HG03039 (cell line): ENCODE measurements at regions not wholly inside any gene's neighbourhood (a gene's known extent, or its start where the extent isn't known, plus 50 kb on each side); places are given as distances from the start of the nearest gene placed in this dataset.
A peak's percentile ranks its signal among the peaks of the same experiment; 100 is the strongest.
"Not testable (repeated sequence)": the region's sequence is repeated elsewhere in the genome, so short reads cannot be mapped to it uniquely, and the experiment has no call there.

Source experiments
- ATAC-seq: cut with Tn5 transposase; IDR thresholded peaks from one replicate; pipeline ENCODE4 v1.9.1; 2021; ENCODE audit warnings: mild to moderate bottlenecking, moderate library complexity; ENCODE audit not compliant: unreplicated experiment

DNA sequence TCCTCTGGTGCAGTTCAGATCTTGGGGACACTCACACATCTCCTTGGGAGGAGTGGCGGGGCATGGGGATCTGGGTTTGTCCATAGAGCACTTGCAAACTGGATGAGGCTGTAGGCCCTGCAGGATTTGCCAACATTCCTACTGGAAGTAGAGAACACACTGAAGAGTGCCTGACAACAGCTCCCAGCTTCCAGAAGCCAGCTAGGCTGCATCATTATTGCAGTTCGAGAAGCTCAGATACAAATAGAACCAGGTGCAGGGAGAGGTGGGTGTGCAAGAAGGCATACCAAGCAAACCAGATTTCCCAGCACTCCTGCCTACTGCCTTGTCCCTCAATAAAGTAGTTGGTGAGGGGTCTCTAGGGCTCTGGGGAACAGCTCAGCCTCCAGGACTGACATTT is 52.5 kb downstream of the RHOB start:
- ATAC-seq = no peak

DNA sequence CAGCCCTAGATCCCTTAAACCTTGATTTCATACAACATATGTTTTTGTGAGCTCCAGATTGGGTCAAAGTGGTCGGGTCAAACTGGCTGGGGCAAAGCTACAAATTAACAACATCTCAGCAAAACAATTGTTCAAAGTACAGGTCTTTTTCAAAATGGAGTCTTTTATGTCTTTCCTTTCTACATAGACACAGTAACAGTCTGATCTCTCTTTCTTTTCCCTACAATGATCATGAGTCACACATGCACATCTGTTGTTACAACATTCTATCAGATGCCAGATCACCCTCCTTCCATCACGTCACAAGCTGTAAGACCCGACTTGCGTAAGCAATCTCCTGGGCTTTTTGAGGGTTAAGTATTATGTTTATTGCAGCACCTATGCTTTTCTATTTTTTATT is 55.1 kb downstream of the RHOB start:
- ATAC-seq = no peak

DNA sequence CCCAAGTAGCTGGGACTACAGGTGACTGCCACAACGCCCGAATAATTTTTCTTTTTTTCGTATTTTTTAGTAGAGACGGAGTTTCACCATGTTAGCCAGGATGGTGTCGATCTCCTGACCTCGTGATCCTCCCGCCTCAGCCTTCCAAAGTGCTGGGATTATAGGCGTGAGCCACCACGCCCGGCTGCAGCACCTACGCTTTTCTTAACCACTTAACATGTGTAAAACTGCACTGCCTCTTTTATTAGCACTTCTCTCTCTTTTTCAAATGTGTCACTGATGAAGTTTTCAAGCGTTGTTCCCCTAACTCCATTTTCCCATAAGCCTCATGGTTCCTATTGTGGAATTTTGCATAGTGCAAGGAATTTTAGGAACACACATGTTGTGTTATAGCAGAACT is 55.6 kb downstream of the RHOB start:
- not testable (repeated sequence) for ATAC-seq

DNA sequence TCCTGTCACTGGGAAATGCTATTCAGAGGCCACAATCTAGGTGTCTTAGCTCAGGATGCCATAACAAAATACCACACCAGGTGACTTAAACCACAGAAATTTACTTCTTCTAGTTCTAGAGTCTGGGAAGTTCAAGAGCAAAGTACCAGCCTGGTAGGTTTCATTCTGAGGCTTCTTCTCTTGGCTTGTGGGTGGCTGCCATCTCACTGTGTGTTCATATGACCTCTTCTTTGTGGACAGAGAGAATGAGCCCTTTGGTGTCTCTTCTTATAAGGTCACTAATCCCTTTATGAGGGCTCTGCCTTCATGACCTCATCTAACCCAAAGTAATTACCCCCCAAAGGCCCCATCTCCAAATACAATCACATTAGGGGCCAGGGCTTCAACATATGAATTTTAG is 57.3 kb downstream of the RHOB start:
- ATAC-seq = no peak

DNA sequence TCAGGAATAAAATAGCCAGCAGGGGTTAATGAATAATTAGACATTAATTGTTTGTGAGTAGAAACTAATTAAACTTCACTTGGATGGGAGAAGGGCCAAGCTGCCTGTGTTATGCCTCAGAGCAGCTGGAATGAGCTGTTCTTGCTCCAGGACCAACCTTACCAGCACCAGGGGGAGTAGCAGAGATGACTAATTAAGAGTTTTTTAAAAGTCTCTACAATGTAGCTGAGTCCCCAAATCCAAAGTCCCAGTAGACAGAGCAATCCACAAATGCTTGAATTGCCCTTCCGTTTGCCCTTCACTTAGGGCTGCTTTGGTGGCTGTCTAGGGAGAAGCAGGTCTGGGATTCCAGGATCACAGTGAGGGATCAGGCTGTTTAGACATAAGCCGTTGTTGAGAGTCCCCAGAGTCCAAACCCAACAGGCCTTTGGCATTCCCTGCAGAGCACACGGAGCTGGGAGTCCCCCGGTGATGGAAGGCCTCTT is 59.4 kb downstream of the RHOB start:
- no peak for ATAC-seq

DNA sequence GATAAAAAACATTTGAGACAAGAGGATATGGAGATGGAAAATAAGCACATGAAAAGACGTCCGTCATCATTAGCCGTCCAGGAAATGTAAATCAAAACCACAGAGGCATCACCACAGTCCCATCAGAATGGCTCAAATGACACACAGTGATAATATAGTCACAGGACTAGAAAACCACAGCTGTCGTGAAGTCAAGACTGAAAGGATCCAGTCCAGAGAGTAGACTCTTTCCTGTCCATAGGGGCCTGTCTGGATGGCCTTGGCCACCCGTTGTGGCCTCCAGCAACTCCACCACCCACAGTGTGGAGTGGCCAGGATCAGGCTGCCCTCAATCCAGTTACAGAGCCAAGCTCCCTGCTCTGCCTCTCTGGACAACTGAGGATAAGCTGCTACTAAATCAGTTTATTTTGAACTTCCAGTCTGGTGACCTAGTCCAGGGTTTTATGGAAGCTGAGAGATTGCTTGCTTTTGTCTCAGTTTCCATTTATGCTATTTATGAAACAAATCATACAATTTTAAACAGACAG is 60.4 kb downstream of the RHOB start:
- ATAC-seq = peak; percentile 92

DNA sequence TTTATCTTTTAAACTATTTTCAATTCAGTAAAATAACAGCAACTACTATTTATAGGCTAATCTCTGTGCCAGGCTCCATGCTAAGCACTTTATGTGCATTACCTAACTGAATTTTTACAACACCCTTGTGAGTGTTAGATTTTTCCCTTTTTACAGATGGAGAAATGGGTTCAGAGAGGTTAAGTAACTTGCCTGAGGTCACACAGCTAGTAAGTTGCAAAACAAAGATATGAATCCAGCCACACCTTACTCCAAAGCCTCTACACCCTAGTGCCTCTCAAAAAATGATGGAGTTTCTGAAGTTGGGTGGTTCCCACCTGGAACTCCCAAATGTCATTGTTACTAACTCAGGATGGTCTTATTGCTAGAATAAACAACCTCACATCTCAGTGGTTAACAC is 60.8 kb downstream of the RHOB start:
- ATAC-seq = no peak

DNA sequence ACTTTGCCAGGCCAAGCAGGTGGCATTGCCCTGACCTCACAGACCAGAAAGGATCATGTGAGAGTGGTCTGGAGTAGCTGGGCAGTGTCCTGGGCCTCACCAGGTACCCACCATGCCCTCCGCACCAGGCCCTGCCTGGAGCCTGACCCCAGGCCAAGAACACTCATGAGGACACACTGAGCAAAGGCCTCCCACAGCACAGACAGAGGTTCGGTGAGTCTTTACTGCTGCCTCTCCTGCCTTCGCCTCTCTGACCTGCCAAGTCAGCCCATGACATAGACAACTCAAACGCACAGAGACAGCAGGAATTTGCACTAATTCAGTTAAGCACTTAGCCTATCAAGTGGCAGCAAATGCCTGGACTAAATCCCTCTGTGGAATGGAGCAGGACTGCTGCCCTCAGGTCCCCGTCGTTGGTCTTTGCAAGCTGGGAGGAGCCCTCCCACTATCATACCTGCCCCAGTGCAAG is 62.5 kb downstream of the RHOB start:
- ATAC-seq = no peak

DNA sequence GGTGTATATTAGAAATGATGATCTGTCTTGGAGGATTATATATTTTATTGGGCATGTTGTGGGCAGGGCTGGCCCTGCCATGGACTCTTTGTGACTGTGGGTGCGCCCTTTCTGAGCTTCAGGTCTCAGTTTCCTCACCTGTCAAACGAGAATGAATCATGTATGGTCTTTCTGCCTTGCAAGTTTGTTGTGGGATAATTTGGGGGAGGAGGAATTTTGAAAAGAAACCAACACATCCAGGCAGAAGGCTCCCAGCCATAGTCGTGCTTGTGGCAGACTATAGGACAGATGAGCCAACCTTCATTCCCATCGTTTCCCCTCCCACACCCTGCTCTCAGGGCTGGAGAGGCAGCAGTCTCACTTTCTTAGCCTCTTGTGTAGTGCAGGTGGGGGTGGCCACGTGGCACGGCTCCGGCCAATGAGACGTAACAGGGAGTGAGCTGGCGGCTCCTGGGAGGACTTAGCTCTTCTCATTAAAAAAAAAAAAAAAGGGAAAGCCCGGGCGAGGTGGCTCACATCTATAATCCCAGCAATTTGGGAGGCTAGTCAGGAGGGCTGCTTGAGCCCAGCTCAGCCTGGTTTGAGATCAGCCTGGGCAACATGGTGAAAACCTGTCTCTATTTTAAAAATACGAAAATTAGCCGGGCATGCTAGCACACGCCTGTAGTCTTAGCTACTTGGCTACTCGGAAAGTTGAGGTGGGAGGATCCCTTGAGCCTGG is 63.1 kb downstream of the RHOB start:
- peak; percentile 37 for ATAC-seq

DNA sequence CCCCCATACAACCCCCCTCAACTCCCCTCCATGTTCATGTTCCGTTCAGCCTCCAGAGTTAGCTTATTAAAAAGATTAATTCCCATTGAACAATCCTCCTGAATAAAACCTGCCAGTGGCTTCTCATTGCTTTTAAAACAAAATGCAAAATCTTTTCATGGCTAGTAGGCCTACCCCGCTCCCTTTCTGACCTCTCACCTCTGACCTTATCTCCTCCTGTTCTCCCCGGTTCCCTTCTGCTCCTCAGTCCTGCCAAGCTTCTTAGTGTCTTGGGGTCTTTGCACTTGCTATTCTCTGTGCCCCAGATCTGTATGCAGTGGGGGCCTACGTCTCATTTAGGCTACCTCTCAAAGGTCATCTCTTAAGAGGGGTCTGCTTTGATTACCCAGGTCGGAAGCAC is 64.3 kb downstream of the RHOB start:
- ATAC-seq = no peak

DNA sequence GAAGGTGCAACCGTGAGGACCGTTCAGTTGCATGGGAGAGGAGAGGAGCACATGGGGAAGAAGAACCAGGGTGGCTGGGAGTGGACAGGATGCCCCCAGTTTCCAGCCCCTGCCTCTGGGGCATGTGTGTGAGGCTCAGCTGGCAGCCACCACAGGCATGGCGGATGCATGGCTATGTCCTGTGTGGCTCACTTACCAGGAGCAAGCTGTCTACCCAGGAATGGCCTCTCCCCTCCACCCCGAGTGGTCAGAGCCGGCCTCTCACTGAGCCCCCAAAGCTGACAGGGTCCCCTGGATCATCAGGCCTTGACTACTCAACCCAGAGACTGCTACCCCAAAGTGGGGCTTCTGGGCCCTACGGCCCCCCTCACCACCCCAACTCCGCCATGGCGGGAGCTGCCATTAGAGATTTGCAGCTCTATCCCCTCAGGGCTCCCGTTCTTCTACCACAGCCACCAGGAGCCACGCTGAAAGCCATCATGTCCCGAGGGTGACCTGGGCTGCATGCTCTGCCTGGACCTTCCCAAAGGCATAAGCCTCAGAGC is 65.3 kb downstream of the RHOB start:
- no peak for ATAC-seq

DNA sequence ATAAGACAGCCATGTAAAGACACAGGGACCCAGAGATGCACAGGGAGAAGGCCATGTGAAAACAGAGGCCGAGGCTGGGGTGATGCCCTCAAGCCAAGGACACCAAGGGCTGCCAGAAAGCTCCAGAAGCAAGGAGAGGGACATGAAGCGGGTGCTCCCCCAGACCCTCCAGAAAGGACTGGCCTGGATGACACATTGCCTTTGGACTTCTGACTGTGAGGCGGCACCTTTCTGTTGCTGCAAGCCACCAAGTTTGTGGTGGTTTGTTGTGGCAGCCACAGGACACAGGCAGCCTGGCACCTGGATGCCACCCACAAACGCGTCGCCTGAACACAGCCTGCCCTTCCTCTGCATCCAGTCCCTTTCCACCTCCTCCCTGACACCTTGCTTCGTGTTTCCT is 67.1 kb downstream of the RHOB start:
- no peak for ATAC-seq

DNA sequence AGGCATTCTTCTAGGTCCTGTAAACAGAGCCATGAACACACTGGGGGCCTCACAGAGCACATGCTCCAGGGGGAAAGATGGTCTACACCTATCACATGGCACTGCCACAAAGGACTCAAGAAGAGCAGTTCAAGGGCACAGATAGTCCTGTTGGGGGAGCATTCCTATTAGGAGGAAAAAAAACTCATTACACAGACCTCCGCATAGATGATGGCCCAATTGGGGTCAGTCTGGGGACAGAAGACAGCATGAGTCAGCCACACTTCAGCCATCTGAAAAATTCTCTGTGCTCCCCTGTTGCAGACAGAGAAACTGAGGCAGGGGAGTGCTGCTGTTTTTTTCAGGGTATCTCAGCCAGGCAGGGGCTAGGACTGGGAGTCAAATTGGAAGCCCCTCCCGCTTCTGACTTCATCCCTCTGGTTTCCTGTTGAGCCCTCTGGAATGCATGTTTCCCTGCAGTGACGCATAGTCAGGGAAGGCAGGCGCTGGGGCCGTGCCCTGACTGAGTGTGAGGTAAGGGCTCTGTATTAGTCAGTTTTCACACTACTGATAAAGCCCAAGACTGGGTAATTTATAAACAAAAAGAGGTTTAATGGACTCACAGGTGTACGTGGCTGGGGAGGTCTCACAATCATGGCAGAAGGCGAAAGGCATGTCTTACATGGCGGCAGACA is 67.9 kb downstream of the RHOB start:
- no peak for ATAC-seq

DNA sequence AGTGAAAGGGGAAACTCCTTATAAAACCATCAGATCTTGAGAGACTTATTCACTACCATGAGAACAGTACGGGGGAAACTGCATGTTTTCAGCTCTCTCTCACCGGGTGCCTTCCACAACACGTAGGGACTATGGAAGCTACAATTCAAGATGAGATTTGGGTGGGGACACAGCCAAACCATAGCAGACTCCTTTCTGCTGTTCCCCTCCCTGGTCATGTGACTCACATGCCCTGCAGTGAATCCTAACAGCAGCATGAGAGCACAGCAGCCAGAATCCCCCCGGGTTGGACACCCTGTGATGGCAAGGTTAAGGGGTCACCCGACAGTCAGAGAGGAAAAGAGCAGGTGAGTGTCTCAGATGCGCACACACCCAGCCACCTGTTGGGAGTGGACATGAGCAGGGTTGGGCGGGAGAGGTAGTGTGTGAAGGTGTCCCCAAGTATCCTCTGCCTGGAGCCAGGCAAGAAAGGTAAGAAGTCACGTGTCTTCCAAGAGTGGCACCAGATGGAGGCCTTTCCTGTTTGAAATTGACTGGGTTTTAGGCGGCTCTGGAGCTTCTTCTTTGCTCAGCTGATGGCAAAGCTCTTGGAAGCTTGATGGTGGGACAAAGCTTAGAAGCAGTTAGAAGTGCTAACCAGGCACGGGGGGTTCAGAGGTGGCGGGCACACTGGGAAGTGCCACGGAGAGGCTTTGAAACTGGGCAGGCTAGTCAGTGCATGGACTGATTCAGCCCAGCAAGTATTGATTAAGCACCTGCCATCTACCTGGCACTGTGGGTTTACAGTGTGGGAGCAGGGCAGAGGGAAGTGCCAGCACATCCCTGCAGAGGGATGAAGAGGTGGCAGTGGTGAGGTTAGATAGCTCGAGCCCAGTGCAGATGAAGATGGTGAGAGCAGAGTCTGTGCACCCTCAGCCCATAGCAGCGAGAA is 68.7 kb downstream of the RHOB start:
- ATAC-seq = no peak

DNA sequence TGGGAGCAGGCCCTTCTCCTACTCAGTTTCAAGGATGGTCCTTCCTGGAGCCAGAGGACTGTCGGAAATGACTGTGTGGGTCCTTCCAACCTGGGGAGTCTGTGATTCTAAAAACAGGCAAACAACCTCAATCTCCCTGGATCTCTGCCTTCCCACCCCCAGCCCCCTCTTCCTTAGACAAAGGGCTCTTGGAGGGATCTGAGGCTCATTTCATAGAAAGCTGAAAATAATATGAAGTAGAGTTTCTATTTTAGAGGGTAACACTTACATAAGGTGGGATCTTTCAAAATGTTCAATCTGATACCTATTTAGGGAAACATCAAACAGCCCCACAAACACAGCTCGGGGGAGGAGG is 69.4 kb downstream of the RHOB start:
- no peak for ATAC-seq

DNA sequence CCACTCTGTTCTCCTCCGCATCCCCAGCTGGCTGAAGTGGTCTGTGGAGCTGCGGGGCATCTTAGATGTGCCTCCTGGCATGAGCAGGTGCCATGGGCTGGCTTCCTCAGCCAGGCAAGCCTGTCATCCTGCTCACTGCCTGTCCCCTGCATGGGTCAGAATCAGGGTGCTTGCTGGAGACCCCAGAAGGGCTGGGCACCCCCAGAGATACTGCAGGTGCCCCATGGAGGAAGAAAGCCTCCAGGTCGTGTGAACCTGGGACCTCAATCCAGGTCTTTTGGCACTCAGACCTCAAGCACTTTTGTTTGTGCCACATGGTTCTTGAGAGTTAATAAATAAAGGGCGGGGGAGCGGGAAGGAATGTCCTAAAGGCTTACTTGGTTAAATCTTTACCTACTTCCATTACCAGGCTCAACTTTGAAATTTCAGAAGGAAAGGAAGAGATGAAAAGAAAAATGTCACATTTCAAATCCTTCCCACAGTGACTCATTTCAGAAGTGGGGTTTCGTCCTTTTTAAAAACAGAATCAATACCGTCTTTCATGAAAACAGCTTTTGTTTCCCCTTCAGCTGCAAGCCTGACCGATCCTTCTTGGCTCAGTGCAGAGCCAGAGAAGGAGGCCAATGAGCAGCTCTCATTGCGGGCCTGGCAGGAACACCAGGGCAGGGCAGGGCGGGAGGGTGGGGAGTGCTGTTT is 69.9 kb downstream of the RHOB start:
- peak; percentile 81 for ATAC-seq

DNA sequence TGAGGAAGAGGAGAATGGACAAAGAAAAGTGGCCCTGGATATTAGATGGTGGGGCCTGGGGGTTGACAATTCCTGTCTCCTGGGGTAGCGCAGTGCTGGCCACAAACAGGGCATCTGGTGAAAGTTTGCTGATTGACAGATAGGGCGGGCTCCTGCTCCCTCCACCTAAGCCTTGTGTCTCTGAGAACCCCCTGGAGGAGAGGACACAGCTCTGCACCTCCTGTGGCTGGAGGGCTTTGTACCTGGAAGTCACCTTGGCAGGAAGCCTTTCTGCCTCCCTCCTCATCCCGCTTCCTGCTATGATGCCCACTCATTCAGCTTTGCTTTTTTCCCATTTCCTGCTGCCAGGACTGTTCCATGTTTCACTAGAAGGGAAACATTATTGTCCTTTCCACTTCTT is 72.4 kb downstream of the RHOB start:
- no peak for ATAC-seq

DNA sequence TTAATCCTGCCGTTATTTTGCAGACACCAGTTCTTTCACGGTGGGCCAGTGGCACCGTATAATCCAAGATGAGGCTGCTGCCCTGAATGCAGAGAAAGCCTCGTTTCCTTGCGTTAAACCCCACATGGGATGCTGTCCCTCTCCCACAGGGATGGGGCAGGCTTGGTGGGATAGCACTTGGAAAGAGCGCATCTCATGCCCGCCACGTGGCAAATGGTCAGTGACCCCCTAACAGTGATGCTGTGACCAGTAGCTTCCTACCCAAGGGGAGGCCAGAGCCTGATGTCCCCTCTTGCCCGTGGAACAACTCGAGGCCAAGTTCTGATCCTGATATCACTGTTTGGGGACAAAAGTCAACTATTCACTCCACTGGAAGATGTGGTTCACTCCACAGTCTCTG is 73.3 kb downstream of the RHOB start:
- ATAC-seq = no peak

DNA sequence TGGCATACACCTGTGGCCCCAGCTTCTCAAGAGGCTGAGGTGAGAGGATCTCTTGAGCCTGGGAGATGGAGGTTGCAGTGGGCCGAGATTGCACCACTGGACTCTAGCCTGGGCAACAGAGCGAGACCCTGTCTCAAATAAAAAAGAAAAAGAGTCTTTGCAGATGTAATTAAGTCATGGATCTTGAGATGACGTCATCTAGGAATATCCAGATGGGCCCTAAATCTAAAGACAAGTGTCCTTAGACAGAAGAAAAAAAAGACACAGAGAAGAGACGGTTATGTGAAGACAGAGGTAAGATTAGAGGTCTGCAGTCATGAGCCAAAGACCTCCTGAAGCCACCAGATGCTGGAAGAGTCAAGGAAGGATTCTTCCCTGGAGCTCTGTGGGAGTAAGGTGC is 74.3 kb downstream of the RHOB start:
- ATAC-seq = no peak

DNA sequence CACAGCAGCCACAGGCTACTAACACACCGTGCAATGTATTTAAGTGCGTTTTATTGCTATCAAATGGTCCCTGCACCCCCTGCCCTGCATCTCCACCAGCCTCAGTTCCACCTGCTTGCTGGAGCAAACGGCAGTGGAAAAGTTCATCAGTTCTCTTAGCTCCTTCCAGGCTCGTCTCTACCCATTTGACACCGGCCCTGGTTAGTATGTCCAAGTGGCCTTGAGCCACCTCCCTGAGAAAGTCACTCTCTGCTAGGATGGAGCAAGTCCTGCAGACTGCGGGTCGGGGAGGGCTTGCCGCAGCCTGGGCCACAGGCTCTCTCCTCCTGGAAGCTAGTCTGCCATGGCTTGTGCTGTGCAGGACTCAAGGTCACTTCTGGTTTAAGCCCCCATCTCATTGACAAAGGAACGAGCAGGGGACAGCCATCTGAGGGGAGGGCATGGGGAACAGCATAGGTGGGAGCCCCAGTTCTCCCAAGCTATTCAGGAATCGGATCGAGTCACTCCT is 74.9 kb downstream of the RHOB start:
- no peak for ATAC-seq
